ENCODE measurements at regions not wholly inside any gene's neighbourhood (a gene's known extent, or its start where the extent isn't known, plus 50 kb on each side); places are given as distances from the start of the nearest gene placed in this dataset.

- DNase-seq (ENCODE audit: low read depth, low spot score): no peak
- no peak for ATAC-seq
- Histone ChIP-seq H4K20me1 (ENCODE audit: insufficient read depth) (no peaks in the 10 kb centered on the region), H3K36me3 (ENCODE audit: control insufficient read depth in 1 of 2, insufficient read depth in 2 of 2, low read length in 2 of 2) (no peaks in the 10 kb centered on the region), H2AFZ (ENCODE audit: low read depth, low read length, poor library complexity, severe bottlenecking) (no peak overlapping the region), H3K79me2 (ENCODE audit: insufficient read depth, low read length) (no peaks in the 10 kb centered on the region), H3K9ac (ENCODE audit: low read length) (no peak overlapping the region), H3K9me2 (ENCODE audit: insufficient read depth) (no peaks in the 10 kb centered on the region), H3K4me3 (replicated peaks in 1 of 2; ENCODE audit: low read depth in 1 of 2, low read length in 2 of 2) (no peak overlapping the region), H3K4me2 (ENCODE audit: low read length) (no peak overlapping the region), H3K9me3 (ENCODE audit: control insufficient read depth in 1 of 2, insufficient read depth in 1 of 2, low read depth in 1 of 2, low read length in 2 of 2) (peaks cover 4% of the 10 kb centered on the region in 2 experiments; a peak in 2 of 4 replicates), H3K4me1 (ENCODE audit: control insufficient read depth in 1 of 2, insufficient read depth in 2 of 2, low read length in 2 of 2) (no peaks in the 10 kb centered on the region), H3K27ac (ENCODE audit: low read depth, low read length) (no peak overlapping the region), H3K27me3 (ENCODE audit: insufficient read depth, low read length) (no peaks in the 10 kb centered on the region)
- TF ChIP-seq ZFX (IDR thresholded peaks at IDR 0.05) (no peak), SRF (IDR thresholded peaks at IDR 0.05; ENCODE audit: low read depth) (no peak), TCF7L2 (IDR thresholded peaks at IDR 0.05; ENCODE audit: borderline replicate concordance, extremely low read depth, insufficient read depth, insufficient read length) (no peak), SIN3A (IDR thresholded peaks at IDR 0.05; ENCODE audit: low read depth) (no peak)
- POLR2A ChIA-PET: no interaction called here
- RAD21 ChIA-PET (ENCODE audit: low non-redundant PET in 1 of 2, low total read pairs in 2 of 2, uncharacterized antibody in 2 of 2, unreplicated experiment in 2 of 2): no interaction called here
- BruUV-seq (replicated peaks): no TSS peak
- intact Hi-C loops (cut with micrococcal nuclease): no loop called here
- CTCF ChIA-PET: no interaction called here
Measured at GRCh38 chr12:33184161-33184560, 255.5 kb downstream of the SYT10 start.

- Histone ChIP-seq H3K4me1 (ENCODE audit: control insufficient read depth in 1 of 2, insufficient read depth in 2 of 2, low read length in 2 of 2) (no peaks in the 10 kb centered on the region), H4K20me1 (ENCODE audit: insufficient read depth) (no peaks in the 10 kb centered on the region), H3K4me3 (replicated peaks in 1 of 2; ENCODE audit: low read depth in 1 of 2, low read length in 2 of 2) (no peak overlapping the region), H3K36me3 (ENCODE audit: control insufficient read depth in 1 of 2, insufficient read depth in 2 of 2, low read length in 2 of 2) (no peaks in the 10 kb centered on the region), H3K9ac (ENCODE audit: low read length) (no peak overlapping the region), H3K79me2 (ENCODE audit: insufficient read depth, low read length) (no peaks in the 10 kb centered on the region), H3K4me2 (ENCODE audit: low read length) (no peak overlapping the region), H2AFZ (ENCODE audit: low read depth, low read length, poor library complexity, severe bottlenecking) (no peak overlapping the region), H3K9me3 (ENCODE audit: control insufficient read depth in 1 of 2, insufficient read depth in 1 of 2, low read depth in 1 of 2, low read length in 2 of 2) (peaks cover 4% of the 10 kb centered on the region in 2 experiments; a peak in 2 of 4 replicates), H3K9me2 (ENCODE audit: insufficient read depth) (no peaks in the 10 kb centered on the region), H3K27me3 (ENCODE audit: insufficient read depth, low read length) (no peaks in the 10 kb centered on the region), H3K27ac (ENCODE audit: low read depth, low read length) (no peak overlapping the region)
- DNase-seq (ENCODE audit: low read depth, low spot score) (no peak), ATAC-seq (no peak)
- TF ChIP-seq, protein P1, sequence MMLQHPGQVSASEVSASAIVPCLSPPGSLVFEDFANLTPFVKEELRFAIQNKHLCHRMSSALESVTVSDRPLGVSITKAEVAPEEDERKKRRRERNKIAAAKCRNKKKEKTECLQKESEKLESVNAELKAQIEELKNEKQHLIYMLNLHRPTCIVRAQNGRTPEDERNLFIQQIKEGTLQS (IDR thresholded peaks at IDR 0.05): no peak
- TF ChIP-seq, protein P2, sequence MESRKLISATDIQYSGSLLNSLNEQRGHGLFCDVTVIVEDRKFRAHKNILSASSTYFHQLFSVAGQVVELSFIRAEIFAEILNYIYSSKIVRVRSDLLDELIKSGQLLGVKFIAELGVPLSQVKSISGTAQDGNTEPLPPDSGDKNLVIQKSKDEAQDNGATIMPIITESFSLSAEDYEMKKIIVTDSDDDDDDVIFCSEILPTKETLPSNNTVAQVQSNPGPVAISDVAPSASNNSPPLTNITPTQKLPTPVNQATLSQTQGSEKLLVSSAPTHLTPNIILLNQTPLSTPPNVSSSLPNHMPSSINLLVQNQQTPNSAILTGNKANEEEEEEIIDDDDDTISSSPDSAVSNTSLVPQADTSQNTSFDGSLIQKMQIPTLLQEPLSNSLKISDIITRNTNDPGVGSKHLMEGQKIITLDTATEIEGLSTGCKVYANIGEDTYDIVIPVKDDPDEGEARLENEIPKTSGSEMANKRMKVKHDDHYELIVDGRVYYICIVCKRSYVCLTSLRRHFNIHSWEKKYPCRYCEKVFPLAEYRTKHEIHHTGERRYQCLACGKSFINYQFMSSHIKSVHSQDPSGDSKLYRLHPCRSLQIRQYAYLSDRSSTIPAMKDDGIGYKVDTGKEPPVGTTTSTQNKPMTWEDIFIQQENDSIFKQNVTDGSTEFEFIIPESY (IDR thresholded peaks at IDR 0.05; ENCODE audit: extremely low read depth, insufficient replicate concordance, low read length): no peak
- TF ChIP-seq POLR2A (IDR thresholded peaks at IDR 0.05; ENCODE audit: borderline replicate concordance, extremely low read depth, insufficient read depth, insufficient read length): no peak
- TF ChIP-seq FOSL1 (IDR thresholded peaks at IDR 0.05; ENCODE audit: low read depth): no peak
- TF ChIP-seq, protein P3, sequence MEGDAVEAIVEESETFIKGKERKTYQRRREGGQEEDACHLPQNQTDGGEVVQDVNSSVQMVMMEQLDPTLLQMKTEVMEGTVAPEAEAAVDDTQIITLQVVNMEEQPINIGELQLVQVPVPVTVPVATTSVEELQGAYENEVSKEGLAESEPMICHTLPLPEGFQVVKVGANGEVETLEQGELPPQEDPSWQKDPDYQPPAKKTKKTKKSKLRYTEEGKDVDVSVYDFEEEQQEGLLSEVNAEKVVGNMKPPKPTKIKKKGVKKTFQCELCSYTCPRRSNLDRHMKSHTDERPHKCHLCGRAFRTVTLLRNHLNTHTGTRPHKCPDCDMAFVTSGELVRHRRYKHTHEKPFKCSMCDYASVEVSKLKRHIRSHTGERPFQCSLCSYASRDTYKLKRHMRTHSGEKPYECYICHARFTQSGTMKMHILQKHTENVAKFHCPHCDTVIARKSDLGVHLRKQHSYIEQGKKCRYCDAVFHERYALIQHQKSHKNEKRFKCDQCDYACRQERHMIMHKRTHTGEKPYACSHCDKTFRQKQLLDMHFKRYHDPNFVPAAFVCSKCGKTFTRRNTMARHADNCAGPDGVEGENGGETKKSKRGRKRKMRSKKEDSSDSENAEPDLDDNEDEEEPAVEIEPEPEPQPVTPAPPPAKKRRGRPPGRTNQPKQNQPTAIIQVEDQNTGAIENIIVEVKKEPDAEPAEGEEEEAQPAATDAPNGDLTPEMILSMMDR (IDR thresholded peaks at IDR 0.05 in 2 of 3, conservative IDR thresholded peaks at IDR 0.05 in 1 of 3; ENCODE audit: borderline replicate concordance in 1 of 3, insufficient read depth in 1 of 3, low read depth in 2 of 3, low read length in 2 of 3): no peak
- TF ChIP-seq RAD21 (IDR thresholded peaks at IDR 0.05; ENCODE audit: low read depth): no peak
- ChIA-PET POLR2A (no interaction called here), RAD21 (ENCODE audit: low non-redundant PET in 1 of 2, low total read pairs in 2 of 2, uncharacterized antibody in 2 of 2, unreplicated experiment in 2 of 2) (no interaction called here), CTCF (no interaction called here)
- no TSS peak for BruUV-seq (replicated peaks)
- intact Hi-C loops (cut with micrococcal nuclease): no loop called here
Measured at GRCh38 chr12:33182485-33182884, 257.1 kb downstream of the SYT10 start.
